A549 (cell line): ENCODE measurements at regions not wholly inside any gene's neighbourhood (a gene's known extent, or its start where the extent isn't known, plus 50 kb on each side); places are given as distances from the start of the nearest gene placed in this dataset.

Experiments
- ATAC-seq, 2 experiments: fragments of 200-7000 bp in 1 of 2; fragments of >200 bp in 1 of 2; cut with Nextera tagmentation in 1 of 2; cut with Tn5 transposase in 1 of 2; 3 replicates each; pipeline versions ENCODE4 v1.8.0 to v1.9.1; 2018 to 2020; ENCODE audit warnings: mild to moderate bottlenecking in 1 of 2, moderate library complexity in 1 of 2
- CTCF ChIA-PET: fragments of 300-600 bp; sonication (Branson Sonifier 250); formaldehyde crosslinking; extraction: SDS; loops from one replicate; lab custom pipeline; 2021; ENCODE audit warnings: antibody characterized with exemption, inconsistent platforms; lab: Yijun Ruan, JAX
- POLR2A ChIA-PET: fragments of 350-600 bp; formaldehyde crosslinking; extraction: SDS; loops from one replicate; lab custom pipeline; 2021; ENCODE audit warnings: antibody characterized with exemption, inconsistent platforms; lab: Yijun Ruan, JAX
- DNase-seq, 2 experiments: peaks; one replicate each; pipeline versions ENCODE4 v3.0.0 to v3.0.0-alpha.2; 2011 to 2016; ENCODE audit warnings: low read depth in 1 of 2, low spot score in 1 of 2
- FAIRE-seq: peaks from 2 replicates; lab custom pipeline; 2011; peaks lifted over from hg19 to GRCh38; lab: Jason Lieb, UNC
- H3K27ac ChIP-seq, 2 experiments: fragments of >200 bp; sonication (Bioruptor Twin); formaldehyde crosslinking; 3 replicates each; pipeline ENCODE4 v1.5.1; 2016 to 2017
- H3K4me1 ChIP-seq: fragments of >200 bp; sonication (Bioruptor Twin); formaldehyde crosslinking; 3 replicates; pipeline ENCODE4 v1.6.1; 2016
- H3K4me2 ChIP-seq: fragments of >200 bp; sonication (Bioruptor Twin); formaldehyde crosslinking; 3 replicates; pipeline ENCODE4 v1.6.1; 2016
- H3K4me3 ChIP-seq: fragments of >200 bp; sonication (Bioruptor Twin); formaldehyde crosslinking; 3 replicates; pipeline ENCODE4 v1.5.1; 2016
- H3K9me3 ChIP-seq: fragments of >200 bp; sonication (Bioruptor Twin); formaldehyde crosslinking; 3 replicates; pipeline ENCODE4 v1.6.1; 2016
- BCL3 ChIP-seq: fragments of >200 bp; sonication (Bioruptor Twin); formaldehyde crosslinking; IDR thresholded peaks from 3 replicates; pipeline ENCODE4 v1.6.1; 2016
- CBX8 ChIP-seq: fragments of 200-600 bp; sonication (generic); IDR thresholded peaks from 2 replicates; pipeline ENCODE4 v1.6.1; 2016
- CEBPB ChIP-seq, 2 experiments: fragments of >200 bp in 1 of 2; sonication (Bioruptor Twin) in 1 of 2; formaldehyde crosslinking in 1 of 2; IDR thresholded peaks; 2 replicates each; pipeline ENCODE4 v1.6.1; 2012 to 2016
- CHD4 ChIP-seq: fragments of 200-600 bp; sonication (generic); IDR thresholded peaks from 2 replicates; pipeline ENCODE4 v1.6.1; 2016; ENCODE audit warnings: antibody characterized with exemption, mild to moderate bottlenecking, borderline replicate concordance
- CTCF ChIP-seq: fragments of >200 bp; sonication (Bioruptor Twin); formaldehyde crosslinking; IDR thresholded peaks from 3 replicates; pipeline ENCODE4 v1.5.1; 2016
- EHF ChIP-seq: fragments of 250-450 bp; sonication (Bioruptor Pico); IDR thresholded peaks from 2 replicates; pipeline ENCODE4 v1.5.0; 2020; ENCODE audit warnings: mild to moderate bottlenecking
- ESRRA ChIP-seq: fragments of 150-350 bp; IDR thresholded peaks from 2 replicates; pipeline ENCODE4 v1.6.1; 2014; ENCODE audit warnings: mild to moderate bottlenecking, low read length, borderline replicate concordance
- FOSB ChIP-seq: fragments of 250-450 bp; sonication (Bioruptor Pico); IDR thresholded peaks from 2 replicates; pipeline ENCODE4 v1.5.0; 2020; ENCODE audit warnings: mild to moderate bottlenecking, moderate library complexity
- GATA3 ChIP-seq: IDR thresholded peaks from 2 replicates; pipeline ENCODE4 v1.6.1; 2012; ENCODE audit warnings: borderline replicate concordance
- HOXB5 ChIP-seq: fragments of 250-450 bp; sonication (Bioruptor Pico); IDR thresholded peaks from 2 replicates; pipeline ENCODE4 v1.5.0; 2020; ENCODE audit warnings: mild to moderate bottlenecking, moderate library complexity
- JUN ChIP-seq, 2 experiments: fragments of >200 bp; sonication (Bioruptor Twin); formaldehyde crosslinking; IDR thresholded peaks; 2 replicates in 1 of 2; 3 replicates in 1 of 2; pipeline ENCODE4 v1.6.1; 2016 to 2017
- JUNB ChIP-seq: fragments of >200 bp; sonication (Bioruptor Twin); formaldehyde crosslinking; IDR thresholded peaks from 2 replicates; pipeline ENCODE4 v1.6.1; 2016
- KDM1A ChIP-seq: fragments of 200-600 bp; sonication (generic); IDR thresholded peaks from 2 replicates; pipeline ENCODE4 v1.6.1; 2016; ENCODE audit warnings: low read depth, mild to moderate bottlenecking
- MAFK ChIP-seq: fragments of 450-650 bp; IDR thresholded peaks from 2 replicates; pipeline ENCODE4 v1.6.1; 2014; ENCODE audit not compliant: partially characterized antibody
- TP53 ChIP-seq: fragments of 250-450 bp; sonication (Bioruptor Pico); IDR thresholded peaks from 2 replicates; pipeline ENCODE4 v1.5.0; 2021; ENCODE audit warnings: mild to moderate bottlenecking, moderate library complexity
- USF2 ChIP-seq: fragments of 450-650 bp; IDR thresholded peaks from 2 replicates; pipeline ENCODE4 v1.6.1; 2014; ENCODE audit warnings: antibody characterized with exemption
- WGBS: methylation state at CpG from one replicate; pipeline ENCODE4 v1.1.6; 2017; ENCODE audit errors: missing lambda C conversion rate; 5-methylcytosine and 5-hydroxymethylcytosine counted together

GRCh38 chr2:222806526-222807137 lies 54.2 kb upstream of the ACSL3 start:
- Histone ChIP-seq H3K4me3 (no peak overlapping the region), H3K27ac (peak overlapping the region in 1 of 2 experiments; percentile 18; a peak in 1 of 6 replicates), H3K4me2 (no peak overlapping the region), H3K9me3 (no peaks in the 10 kb centered on the region), H3K4me1 (no peaks in the 10 kb centered on the region)
- ATAC-seq (no peak), DNase-seq (no peak), FAIRE-seq (no peak)
- WGBS = 49% methylated on average over 5 of the region's 5 CpGs
- no peak for TF ChIP-seq CTCF
- TF ChIP-seq CEBPB (IDR thresholded peaks at IDR 0.05) = no peak
- ChIA-PET POLR2A (no interaction called here), CTCF (interaction anchor here (1.1 to 3.4 kb wide), 2 partner anchors 10 to 116 kb away, joined by 3 to 17 read pairs; no protein-coding TSS in a partner anchor)

- Histone ChIP-seq H3K4me1 (no peaks in the 10 kb centered on the region), H3K4me2 (no peak overlapping the region)
- CTCF ChIA-PET = interaction anchor here (1.1 to 3.4 kb wide), 3 partner anchors 11 to 117 kb away, joined by 3 to 17 read pairs (median 5); no protein-coding TSS in a partner anchor
- TF ChIP-seq BCL3 (no peak), GATA3 (no peak), CHD4 (no peak), JUNB (no peak), HOXB5 (no peak), CBX8 (no peak), EHF (CRISPR knock-in tag) (no peak), CEBPB (IDR thresholded peaks at IDR 0.05) (no peak), USF2 (no peak), JUN (IDR thresholded peaks at IDR 0.05) (no peak), FOSB (CRISPR knock-in tag) (no peak), ESRRA (no peak)
- TF ChIP-seq, all 56 proteins: peak for 0
- no peak overlapping the region for H3K27ac ChIP-seq
- ATAC-seq = no peak
- POLR2A ChIA-PET = no interaction called here
- FAIRE-seq = no peak
- WGBS = 70% methylated on average over 4 of the region's 4 CpGs
- DNase-seq = no peak
- H3K4me3 ChIP-seq = no peak overlapping the region
- H3K9me3 ChIP-seq = no peaks in the 10 kb centered on the region
Measured at GRCh38 chr2:222807431-222807830, 53.4 kb upstream of the ACSL3 start.

- Histone ChIP-seq H3K4me3 (no peak overlapping the region), H3K4me2 (no peak overlapping the region), H3K9me3 (no peaks in the 10 kb centered on the region), H3K27ac (no peak overlapping the region), H3K4me1 (0 out of 3 replicates have a peak, but pooled peaks cover 4% of the 10 kb centered on the region)
- TF ChIP-seq BCL3 = no peak
- TF ChIP-seq MAFK = peak; percentile 50
- no peak for FAIRE-seq
- ChIA-PET CTCF (no interaction called here), POLR2A (no interaction called here)
- WGBS = 88% methylated on average over 2 of the region's 2 CpGs
- no peak for ATAC-seq
- no peak for DNase-seq
Measured at GRCh38 chr2:222809582-222809981, 51.3 kb upstream of the ACSL3 start.

- Histone ChIP-seq H3K27ac (no peak overlapping the region), H3K4me3 (no peak overlapping the region), H3K4me1 (0 out of 3 replicates have a peak, but pooled peaks cover 4% of the 10 kb centered on the region), H3K9me3 (no peaks in the 10 kb centered on the region), H3K4me2 (no peak overlapping the region)
- ChIA-PET POLR2A (no interaction called here), CTCF (no interaction called here)
- no peak for FAIRE-seq
- WGBS = 86% methylated on average over 5 of the region's 5 CpGs
- ATAC-seq = no peak
- DNase-seq = no peak
- TF ChIP-seq KDM1A (no peak), TP53 (CRISPR knock-in tag) (no peak)
Measured at GRCh38 chr2:222810044-222810443, 50.8 kb upstream of the ACSL3 start.
